ENCODE measurements at regions not wholly inside any gene's neighbourhood (a gene's known extent, or its start where the extent isn't known, plus 50 kb on each side); places are given as distances from the start of the nearest gene placed in this dataset.

GRCh38 chr2:59957504-59957903, 596.0 kb downstream of the BCL11A start:
- peaks cover 3% of the 10 kb centered on the region for H3K9me3 Mint-ChIP-seq (ENCODE audit: low read depth, unreplicated experiment)
- no peaks in the 10 kb centered on the region for H3K36me3 Mint-ChIP-seq (ENCODE audit: insufficient read depth, unreplicated experiment)
- no peaks in the 10 kb centered on the region for H3K27me3 Mint-ChIP-seq (ENCODE audit: unreplicated experiment)
- no TSS peak for BruUV-seq (replicated peaks)
- CTCF ChIA-PET, result no interaction called here
- no peak overlapping the region for H3K4me3 Mint-ChIP-seq (ENCODE audit: low read depth, unreplicated experiment)
- no peaks in the 10 kb centered on the region for H3K4me1 Mint-ChIP-seq (ENCODE audit: low read depth, unreplicated experiment)
- TF ChIP-seq CTCF (IDR thresholded peaks at IDR 0.05; ENCODE audit: unreplicated experiment), result no peak
- no peak for DNase-seq
- intact Hi-C loops (cut with micrococcal nuclease; ENCODE audit: unreplicated experiment), result no loop called here
- no peak overlapping the region for H3K27ac Mint-ChIP-seq (ENCODE audit: unreplicated experiment)

GRCh38 chr2:59956981-59957380, 596.5 kb downstream of the BCL11A start:
- Mint-ChIP-seq H3K27me3 (ENCODE audit: unreplicated experiment) (no peaks in the 10 kb centered on the region), H3K27ac (ENCODE audit: unreplicated experiment) (no peak overlapping the region), H3K9me3 (ENCODE audit: low read depth, unreplicated experiment) (peaks cover 3% of the 10 kb centered on the region), H3K4me3 (ENCODE audit: low read depth, unreplicated experiment) (no peak overlapping the region), H3K36me3 (ENCODE audit: insufficient read depth, unreplicated experiment) (no peaks in the 10 kb centered on the region), H3K4me1 (ENCODE audit: low read depth, unreplicated experiment) (no peaks in the 10 kb centered on the region)
- no peak for DNase-seq
- CTCF ChIA-PET, result no interaction called here
- BruUV-seq (replicated peaks), result no TSS peak
- intact Hi-C loops (cut with micrococcal nuclease; ENCODE audit: unreplicated experiment), result no loop called here
- no peak for TF ChIP-seq CTCF (IDR thresholded peaks at IDR 0.05; ENCODE audit: unreplicated experiment)

- no peaks in the 10 kb centered on the region for H3K36me3 Mint-ChIP-seq (ENCODE audit: insufficient read depth, unreplicated experiment)
Measured at GRCh38 chr2:59947917-59948541, 605.4 kb downstream of the BCL11A start.

GRCh38 chr2:59947209-59947608, 606.2 kb downstream of the BCL11A start:
- Mint-ChIP-seq H3K27me3 (ENCODE audit: unreplicated experiment) (no peaks in the 10 kb centered on the region), H3K4me1 (ENCODE audit: low read depth, unreplicated experiment) (no peaks in the 10 kb centered on the region), H3K27ac (ENCODE audit: unreplicated experiment) (no peak overlapping the region), H3K36me3 (ENCODE audit: insufficient read depth, unreplicated experiment) (no peaks in the 10 kb centered on the region), H3K4me3 (ENCODE audit: low read depth, unreplicated experiment) (no peak overlapping the region), H3K9me3 (ENCODE audit: low read depth, unreplicated experiment) (no peaks in the 10 kb centered on the region)
- CTCF ChIA-PET, result no interaction called here
- no peak for DNase-seq
- TF ChIP-seq CTCF (IDR thresholded peaks at IDR 0.05; ENCODE audit: unreplicated experiment), result no peak
- intact Hi-C loops (cut with micrococcal nuclease; ENCODE audit: unreplicated experiment), result no loop called here
- no TSS peak for BruUV-seq (replicated peaks)

More at GRCh38 chr2:59947917-59948541, 605.4 kb downstream of the BCL11A start:
- DNase-seq, result no peak
- no TSS peak for BruUV-seq (replicated peaks)
- TF ChIP-seq CTCF (IDR thresholded peaks at IDR 0.05; ENCODE audit: unreplicated experiment), result no peak
- H3K27me3 Mint-ChIP-seq (ENCODE audit: unreplicated experiment), result no peaks in the 10 kb centered on the region
- intact Hi-C loops (cut with micrococcal nuclease; ENCODE audit: unreplicated experiment), result no loop called here
- no peak overlapping the region for H3K4me3 Mint-ChIP-seq (ENCODE audit: low read depth, unreplicated experiment)
- H3K27ac Mint-ChIP-seq (ENCODE audit: unreplicated experiment), result no peak overlapping the region
- CTCF ChIA-PET, result interaction anchor here (0.6 kb wide), 1 partner anchor 775 kb away, joined by 3 read pairs; no protein-coding TSS in a partner anchor
- no peaks in the 10 kb centered on the region for H3K9me3 Mint-ChIP-seq (ENCODE audit: low read depth, unreplicated experiment)
- H3K4me1 Mint-ChIP-seq (ENCODE audit: low read depth, unreplicated experiment), result no peaks in the 10 kb centered on the region

All from Calu3 (cell line).